ENCODE measurements at regions not wholly inside any gene's neighbourhood (a gene's known extent, or its start where the extent isn't known, plus 50 kb on each side); places are given as distances from the start of the nearest gene placed in this dataset.
"Not testable (repeated sequence)": the region's sequence is repeated elsewhere in the genome, so short reads cannot be mapped to it uniquely, and the experiment has no call there.

DNA sequence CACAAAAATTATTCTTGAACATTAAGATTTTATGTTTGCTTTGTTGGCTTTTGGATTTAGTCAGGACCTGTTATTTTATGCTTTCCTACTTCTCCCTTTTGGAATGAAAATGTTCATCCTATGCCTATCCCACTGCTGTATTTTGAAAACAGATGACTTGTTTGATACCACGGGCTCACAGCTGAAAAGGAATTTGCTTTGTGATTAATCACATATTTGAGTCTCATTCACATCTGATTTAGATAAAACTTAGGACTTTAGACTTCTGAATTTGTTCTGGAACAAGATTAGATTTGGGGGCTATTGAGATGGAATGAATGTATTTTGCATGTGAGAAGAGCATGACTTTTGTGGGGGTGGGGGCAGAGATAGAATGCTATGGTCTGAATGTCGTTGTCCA is 1012.6 kb downstream of the CDH11 start:
- no peak for DNase-seq (ENCODE audit: low read depth)

DNA sequence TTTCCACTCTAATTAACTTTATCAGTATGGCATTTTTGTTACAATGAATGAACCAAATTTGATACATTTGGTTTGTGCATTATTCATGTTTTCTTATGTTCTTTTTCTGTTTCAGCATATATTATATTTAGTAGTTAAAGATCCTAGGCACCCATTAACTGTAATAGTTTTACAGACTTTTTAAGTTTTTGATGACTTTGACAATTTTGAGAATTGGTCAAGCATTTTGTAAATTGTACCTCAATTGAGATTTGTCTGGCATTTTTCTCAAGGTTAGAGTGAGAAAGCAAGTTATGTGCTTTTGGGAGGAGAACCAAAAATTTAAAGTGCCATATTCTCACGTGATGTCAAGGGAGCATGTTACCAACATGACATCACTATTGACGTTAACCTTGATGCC is 1019.2 kb downstream of the CDH11 start:
- DNase-seq (ENCODE audit: low read depth): no peak

DNA sequence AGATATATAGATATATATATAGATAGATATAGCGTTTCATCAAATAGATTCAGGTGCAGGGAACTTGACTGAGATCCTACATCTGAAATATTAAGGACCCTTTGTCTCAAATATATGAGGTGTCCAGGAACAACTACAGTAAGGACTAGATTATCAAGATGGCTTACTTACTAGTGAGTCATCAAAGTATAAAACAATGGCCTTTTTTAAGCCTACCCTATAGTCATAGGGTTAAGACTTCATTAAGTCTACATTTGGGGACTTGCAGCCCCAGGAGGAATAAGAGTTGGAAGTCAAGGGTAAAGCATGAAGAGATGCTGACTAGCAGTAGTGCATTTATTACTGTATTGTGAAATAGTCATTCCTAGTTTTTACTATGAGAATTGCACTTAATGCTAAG is 1023.4 kb downstream of the CDH11 start:
- DNase-seq (ENCODE audit: low read depth): no peak

- no peak for DNase-seq (ENCODE audit: low read depth)
Measured at GRCh38 chr16:64096689-64097088, 1025.2 kb downstream of the CDH11 start.

- DNase-seq (ENCODE audit: low read depth): peak; percentile 12
Measured at GRCh38 chr16:64094992-64095634, 1026.8 kb downstream of the CDH11 start.

- DNase-seq (ENCODE audit: low read depth): peak; percentile 51
Measured at GRCh38 chr16:64094181-64094965, 1027.5 kb downstream of the CDH11 start.

GRCh38 chr16:64092271-64092670 is 1029.6 kb downstream of the CDH11 start:
- peak; percentile 73 for DNase-seq (ENCODE audit: low read depth)

GRCh38 chr16:64090327-64090726 is 1031.5 kb downstream of the CDH11 start:
- no peak for DNase-seq (ENCODE audit: low read depth)

DNA sequence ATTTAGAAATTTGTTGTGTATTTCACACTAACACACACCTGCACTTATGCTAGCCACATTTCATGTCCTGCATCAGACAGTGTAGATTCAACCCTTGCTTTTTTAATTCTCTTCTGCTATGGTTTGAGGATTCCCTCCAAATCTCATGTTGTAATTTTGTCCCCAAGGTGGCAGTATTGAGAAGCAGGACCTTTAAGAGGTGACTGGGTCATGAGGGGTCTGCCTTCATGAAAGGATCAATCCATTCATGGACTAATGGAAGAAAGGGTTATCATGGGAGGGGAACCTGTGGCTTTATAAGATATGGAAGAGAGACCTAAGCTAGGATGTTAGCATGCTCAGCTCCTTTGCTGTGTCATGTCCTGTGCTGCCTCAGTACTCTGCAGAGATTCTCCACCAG is 1032.2 kb downstream of the CDH11 start:
- peak; percentile 18 for DNase-seq (ENCODE audit: low read depth)

- DNase-seq (ENCODE audit: low read depth): no peak
Measured at GRCh38 chr16:64088838-64089237, 1033.0 kb downstream of the CDH11 start.

GRCh38 chr16:64085296-64085695 is 1036.6 kb downstream of the CDH11 start:
- DNase-seq (ENCODE audit: low read depth): no peak

DNA sequence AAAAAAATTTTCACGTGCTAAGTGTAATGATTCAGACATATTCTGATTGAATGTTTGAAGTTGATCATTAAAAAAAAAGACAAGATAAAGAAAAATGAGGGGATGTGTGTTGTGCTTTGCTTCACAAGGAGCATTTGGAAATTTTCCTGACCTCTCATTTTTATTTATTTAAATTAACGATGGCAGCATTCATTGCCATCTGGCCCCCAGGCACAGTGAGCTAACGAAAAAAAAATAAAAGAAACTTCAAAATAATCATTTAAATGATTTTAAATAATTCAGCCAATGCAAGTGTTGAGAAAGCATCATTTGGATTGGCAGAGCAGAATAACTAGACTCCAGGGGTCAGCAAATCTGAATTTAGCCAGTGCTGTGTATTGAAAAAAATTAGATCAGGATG is 1037.2 kb downstream of the CDH11 start:
- no peak for DNase-seq (ENCODE audit: low read depth)

GRCh38 chr16:64083428-64084129 is 1038.3 kb downstream of the CDH11 start:
- no peak for DNase-seq (ENCODE audit: low read depth)

GRCh38 chr16:64077242-64077641 is 1044.6 kb downstream of the CDH11 start:
- DNase-seq (ENCODE audit: low read depth): no peak

- DNase-seq (ENCODE audit: low read depth): no peak
Measured at GRCh38 chr16:64074706-64075105, 1047.2 kb downstream of the CDH11 start.

- not testable (repeated sequence) for DNase-seq (ENCODE audit: low read depth)
Measured at GRCh38 chr16:64072131-64072730, 1049.6 kb downstream of the CDH11 start.

DNA sequence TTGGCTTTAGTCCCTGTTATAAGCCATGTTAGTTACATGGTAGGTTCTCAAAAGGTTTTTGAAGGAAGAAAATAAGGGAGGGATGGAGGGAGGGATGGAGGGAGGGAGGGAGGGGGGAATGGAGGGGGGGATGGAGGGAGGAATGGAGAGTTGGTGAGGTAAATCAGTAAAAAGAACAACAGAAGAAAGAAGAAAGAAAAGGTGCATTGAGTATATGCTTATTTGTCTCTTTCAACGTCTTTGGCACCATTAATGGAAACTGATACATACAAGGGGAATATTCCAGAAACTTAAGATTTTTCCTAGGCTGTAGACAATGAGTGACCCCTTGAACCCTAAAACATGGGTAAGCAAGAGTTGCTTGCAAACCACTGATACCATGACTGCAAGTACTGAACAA is 1056.3 kb downstream of the CDH11 start:
- no peak for DNase-seq (ENCODE audit: low read depth)

DNA sequence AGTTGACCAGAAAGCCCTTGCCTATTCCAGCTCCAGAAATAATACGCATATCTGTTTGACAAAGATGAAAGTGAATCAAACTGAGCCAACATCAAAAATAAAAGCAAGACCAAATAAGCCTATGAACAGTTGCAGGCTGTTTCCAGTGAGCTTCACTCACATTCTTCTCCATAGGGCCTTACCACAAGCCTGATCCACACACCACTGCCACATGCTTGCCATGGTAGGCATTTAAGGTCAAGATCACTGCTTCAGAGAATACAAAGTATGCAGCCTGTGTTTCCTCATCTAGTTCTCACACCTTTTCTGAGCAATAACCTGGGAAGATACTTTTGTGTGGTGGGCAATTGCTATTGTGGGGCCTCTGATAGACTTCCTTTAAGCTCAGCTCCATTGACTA is 1060.2 kb downstream of the CDH11 start:
- peak; percentile 6 for DNase-seq (ENCODE audit: low read depth)

DNA sequence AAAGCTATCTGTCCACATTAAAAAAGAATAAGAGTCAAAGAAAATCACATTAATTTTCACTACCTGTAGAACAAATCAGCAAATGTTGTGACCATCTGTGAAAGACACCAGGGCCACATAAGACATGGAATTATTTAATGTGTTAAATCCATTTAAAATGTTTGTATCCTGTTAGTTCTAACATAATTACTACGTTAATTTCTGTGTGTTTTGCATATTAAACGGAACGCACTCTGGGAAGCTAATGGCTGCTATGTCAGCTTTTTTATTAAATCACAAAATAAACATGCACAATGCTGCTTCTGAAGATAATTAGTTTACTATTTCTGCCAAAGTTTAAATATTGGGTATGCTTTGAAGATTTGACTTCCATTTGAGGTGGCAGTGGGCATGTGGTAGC is 1061.2 kb downstream of the CDH11 start:
- DNase-seq (ENCODE audit: low read depth): no peak

DNA sequence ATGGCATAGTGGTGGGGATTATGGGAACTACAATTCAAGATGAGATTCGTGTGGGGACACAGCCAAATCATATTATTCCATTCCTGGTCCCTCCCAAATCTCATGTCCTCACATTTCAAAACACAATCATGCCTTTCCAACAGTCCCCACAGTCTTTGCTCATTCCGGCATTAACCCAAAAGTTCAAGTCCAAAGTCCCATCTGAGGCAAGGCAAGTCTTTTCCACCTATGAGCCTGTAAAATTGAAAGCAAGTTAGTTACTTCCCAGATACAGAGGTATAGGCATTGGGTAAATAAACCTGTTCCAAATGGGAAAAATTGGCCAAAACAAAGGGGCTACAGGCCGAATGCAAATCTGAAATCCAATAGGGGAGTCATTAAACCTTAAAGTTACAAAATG is 1063.2 kb downstream of the CDH11 start:
- no peak for DNase-seq (ENCODE audit: low read depth)

DNA sequence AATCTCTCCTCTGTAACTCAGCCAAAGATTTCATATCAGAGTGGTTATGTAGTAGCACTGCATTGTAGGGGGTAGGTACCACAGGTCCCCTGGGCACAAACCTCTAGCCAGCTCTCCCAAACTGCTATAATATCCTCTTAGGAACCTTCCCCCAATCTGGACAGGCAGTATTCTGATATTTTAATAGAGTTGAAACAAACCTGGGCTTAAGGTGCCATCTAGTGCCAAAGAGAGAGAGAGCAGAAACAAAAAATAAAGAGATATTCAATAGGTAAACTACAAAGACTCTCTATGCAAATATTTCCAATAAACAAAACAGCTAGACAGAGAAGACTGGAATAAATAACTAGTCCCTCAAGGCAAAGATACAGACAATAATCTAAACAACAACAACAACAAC is 1070.0 kb downstream of the CDH11 start:
- no peak for DNase-seq (ENCODE audit: low read depth)

- DNase-seq (ENCODE audit: low read depth): no peak
Measured at GRCh38 chr16:64047878-64048277, 1074.0 kb downstream of the CDH11 start.

- no peak for DNase-seq (ENCODE audit: low read depth)
Measured at GRCh38 chr16:64047207-64047606, 1074.7 kb downstream of the CDH11 start.

Measured in amniotic epithelial cell (primary cell).